ENCODE measurements at regions not wholly inside any gene's neighbourhood (a gene's known extent, or its start where the extent isn't known, plus 50 kb on each side); places are given as distances from the start of the nearest gene placed in this dataset.

DNA sequence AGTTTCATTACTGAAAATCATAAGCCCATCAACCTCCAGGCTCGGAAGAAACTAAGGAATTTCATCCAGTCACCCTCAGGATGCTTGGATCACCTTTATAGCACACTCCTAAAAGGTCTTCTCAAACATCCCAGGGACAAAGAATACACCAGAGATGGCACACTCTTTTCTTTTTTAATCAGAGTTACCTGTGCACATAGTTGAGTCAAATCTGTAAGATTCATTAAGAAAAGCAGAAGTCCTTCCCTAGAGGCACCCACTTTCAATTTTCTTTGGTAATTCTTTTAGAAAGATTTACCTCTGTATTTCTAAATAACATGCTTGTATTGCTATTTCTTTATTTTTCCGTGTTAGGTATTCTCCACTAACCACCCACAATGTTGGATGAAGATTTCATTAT is 50.6 kb upstream of the IL6 start:
- no peak for DNase-seq

DNA sequence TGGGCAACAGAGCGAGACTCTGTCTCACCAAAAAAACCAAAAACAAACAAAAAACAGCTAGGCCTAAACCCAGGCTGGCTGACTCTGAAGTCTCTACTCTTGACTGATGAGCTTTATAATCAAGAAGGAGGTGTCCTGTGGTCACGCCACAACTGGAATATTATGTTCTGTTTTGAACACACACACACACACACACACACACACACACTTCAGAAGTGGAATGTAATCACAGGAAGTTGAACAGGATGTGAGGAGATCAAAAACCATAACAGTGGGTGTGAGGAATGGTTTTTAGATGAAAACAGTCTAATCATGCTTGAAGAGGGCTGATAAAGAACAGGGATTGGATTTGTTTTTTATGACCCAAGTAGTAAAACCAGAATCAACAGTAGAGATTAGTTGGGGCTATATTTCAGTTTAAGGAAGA is 51.1 kb upstream of the IL6 start:
- peak in 1 of 2 experiments; percentile 9 for DNase-seq

DNA sequence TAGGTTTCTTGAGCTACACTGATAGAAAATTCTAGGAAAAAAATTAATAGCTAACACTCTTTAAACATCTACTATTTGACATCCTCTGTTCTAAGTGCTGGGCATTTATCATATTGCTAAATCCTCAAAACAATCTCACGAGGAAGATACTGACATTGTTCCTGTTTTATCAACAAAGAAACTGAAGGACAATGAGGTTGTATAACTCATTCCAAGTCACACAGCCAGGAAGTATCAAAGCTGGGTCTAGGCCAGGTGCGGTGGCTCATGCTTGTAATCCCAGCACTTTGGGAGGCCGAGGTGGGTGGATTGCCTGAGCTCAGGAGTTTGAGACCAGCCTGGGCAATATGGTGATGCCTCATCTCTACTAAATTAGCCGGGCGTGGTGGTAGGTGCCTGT is 51.6 kb upstream of the IL6 start:
- DNase-seq = no peak

DNA sequence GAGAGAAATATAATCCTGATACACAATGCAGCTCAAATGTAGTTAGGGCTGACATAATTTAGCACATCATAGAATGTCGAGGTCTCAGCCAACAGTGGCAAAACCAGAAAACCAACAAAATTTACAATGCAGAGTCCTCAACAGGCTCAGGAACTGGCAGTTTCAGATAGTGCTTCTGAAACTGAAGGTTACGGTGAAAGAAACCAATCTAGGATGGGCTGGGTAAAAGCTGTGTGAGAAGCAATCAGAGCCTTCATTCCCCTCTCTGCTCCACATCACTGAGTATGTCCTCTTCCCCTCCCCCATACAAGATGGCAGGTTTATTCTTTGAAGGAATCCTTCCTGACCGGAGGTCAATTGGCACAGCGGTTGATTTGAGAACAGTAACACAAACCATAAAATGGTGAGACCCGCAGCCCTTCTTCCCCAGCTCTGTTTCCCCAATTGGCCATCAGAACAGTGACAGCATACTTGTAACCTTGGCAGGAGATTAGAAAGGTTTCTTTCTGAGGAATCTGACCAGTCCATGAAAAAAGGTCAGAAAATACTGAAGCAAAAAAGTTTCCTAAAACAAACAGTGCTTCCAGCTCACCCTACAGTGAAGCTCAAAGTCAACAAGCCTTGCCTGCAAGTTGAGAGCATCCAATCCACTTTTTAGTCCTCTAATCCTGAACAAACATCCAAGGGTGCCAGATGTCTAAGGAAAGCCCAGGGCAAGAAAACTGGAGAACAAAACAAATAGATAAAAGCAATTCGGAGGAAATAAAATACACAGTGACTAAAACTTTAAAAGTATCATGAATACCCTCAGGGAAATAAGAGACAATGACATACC is 53.9 kb upstream of the IL6 start:
- DNase-seq = no peak

DNA sequence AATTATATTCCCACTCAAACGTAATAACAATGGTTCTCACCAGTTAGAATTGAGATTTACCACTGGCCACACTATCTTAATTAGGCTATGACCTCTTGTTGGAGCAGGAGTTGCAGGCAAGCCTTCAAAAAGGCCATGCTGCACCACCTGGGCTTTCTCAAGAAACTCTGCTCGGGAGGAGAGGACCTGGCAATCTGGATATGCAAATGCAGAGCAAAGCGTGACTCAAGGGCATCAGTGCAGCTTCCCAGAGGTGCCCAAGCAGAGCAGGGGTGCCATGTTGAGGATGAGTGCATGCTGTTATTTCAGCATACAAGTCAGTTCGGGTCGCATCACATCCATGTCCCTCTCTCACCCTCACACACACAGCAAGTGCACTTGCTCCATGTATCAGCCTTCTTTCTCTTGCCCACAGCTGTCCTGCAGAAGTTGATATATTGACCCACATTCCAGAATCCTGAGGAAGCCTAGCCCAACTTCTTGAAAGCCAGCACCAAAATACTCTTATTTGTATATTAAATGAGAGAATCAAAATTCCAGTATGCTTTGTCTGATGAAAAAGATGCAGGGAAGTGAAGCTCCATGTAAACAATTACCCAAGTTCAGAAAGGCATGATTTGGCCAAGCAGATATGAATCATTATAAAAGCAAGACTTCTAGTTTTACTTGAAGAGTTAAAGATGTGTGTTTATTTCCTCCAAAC is 55.7 kb upstream of the IL6 start:
- no peak for DNase-seq

DNA sequence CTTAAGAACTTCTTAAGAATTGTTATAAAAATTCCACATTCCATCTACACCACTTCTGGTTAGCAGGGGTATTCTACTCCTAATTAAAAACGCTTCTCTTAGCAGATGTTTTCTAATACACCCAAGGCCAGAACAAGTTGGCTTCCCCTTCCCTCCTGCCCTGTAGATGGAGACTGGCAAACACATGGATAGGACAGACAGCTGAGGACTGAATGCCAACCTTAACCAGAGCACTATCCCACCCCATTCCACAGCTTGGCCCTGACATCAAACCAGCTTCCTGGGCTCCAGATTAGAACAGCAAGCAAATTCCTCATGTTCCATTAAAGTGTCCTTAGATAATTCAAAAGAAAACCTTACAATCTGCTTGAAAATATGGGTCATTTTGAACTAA is 56.6 kb upstream of the IL6 start:
- no peak for DNase-seq

DNA sequence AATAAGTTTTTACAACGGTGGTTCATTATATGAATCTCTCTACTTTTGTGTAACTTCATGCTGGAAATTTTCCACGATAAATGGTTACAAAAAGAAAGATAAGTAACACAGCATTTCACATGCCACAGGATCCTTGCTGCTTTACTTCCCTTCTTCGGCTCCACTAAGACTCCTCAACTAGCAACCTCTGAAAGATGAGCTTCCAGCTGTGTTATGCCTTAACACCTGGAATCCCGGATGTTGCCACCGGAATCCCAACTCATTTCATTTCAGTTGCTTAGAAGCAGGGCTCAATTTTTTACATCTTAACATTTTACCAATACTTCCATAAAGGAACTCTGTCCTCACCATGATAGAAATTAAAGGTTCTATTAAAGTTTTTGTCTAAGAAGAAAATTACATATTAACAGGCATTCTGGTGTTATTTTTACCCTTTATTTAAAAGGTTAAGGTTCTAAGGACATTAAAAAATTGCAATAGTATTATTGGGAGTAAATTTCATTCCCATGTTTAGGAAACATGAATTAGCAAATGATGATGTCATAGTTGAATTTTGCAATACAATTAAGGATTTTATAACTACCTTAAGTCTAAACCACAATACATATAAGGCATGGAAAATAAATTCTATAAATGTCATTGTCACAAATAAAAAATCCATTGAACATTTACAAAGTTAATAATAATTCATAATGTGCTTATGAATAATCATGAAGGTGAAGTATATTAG is 57.1 kb upstream of the IL6 start:
- no peak for DNase-seq

DNA sequence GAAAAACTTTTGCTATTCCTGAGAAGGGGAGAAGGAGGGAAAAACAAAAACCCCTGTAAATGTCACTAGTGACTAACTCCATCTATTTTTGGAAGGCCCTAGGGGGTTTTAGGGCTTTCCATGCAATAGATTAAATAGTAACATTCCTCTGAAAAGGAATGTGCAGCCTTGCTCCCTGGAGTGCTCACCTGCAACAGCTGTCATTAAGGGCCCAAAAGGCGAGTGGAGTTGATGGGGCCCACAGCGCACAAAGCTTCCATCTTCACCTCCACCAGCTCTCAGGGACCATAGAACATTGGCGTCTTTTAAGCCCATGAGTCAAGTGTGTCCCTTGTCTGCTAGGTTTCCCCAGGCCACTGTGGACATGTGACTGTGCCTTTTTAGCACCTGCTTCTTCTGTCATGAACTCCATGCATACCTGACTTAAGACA is 58.0 kb upstream of the IL6 start:
- no peak for DNase-seq

DNA sequence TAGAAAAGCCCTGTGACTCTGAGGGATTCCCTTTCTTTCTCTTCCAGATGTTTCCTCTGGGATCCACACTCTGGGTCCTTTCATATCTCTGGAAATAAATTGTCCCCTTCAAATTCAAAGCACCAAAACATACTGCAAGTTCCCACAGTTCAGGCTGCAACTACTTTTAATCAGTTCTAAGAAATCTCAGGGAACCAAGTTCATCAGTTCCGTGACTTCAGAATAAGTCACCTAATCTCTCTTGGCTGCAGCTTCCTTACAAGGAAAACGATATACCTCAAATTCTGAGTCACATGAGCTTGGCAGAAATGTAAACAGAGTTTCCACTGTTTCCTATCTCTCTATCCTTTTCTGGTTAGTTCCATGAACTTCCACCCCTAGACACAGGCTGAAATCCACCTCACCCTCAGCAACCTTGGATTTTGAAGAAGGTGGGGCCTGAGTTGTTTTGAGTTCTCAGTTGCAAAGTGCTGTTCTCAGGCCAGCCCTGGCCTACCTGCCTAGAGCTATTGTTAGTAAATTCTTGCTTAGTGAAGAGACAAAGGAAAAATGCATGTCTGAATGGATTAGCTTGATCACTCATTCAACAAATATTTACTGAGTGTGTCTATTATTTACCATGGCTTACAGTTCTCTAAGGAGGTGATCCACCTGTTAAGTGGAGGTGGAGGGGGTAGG is 59.3 kb upstream of the IL6 start:
- DNase-seq = no peak

DNA sequence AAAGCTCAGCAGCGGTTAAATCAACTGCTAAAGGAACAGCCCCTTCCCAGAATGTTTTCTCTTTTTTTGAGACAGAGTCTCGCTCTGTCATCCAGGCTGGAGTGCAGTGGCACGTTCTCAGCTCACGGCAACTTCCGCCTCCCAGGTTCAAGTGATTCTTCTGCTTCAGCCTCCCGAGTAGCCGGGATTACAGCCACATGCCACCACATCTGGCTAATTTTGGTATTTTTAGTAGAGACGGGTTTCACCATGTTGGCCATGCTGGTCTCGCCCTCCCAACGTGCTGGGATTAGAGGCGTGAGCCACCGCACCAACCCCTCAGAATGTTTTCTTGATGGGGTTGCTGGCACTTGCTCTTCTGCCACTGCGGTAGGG is 59.8 kb upstream of the IL6 start:
- DNase-seq = no peak

DNA sequence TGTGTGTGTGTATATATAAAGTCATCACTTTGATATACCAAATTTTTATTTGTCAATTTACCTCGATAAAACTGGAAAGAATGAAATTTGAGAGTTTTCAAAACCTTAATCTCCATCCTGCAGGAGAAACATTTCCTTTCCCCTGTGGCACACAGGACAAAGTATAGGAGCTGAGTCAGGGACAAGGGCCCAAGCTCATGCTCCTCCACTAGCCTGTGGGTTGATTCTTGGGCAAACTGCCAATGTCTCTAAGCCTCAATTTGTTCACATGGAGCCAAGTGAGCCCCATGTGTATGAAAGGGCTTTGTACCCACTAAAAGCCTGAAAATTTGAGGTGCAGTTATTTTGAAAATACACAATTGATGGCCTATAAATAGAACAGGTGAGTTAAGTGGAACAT is 60.3 kb upstream of the IL6 start:
- no peak for DNase-seq

DNA sequence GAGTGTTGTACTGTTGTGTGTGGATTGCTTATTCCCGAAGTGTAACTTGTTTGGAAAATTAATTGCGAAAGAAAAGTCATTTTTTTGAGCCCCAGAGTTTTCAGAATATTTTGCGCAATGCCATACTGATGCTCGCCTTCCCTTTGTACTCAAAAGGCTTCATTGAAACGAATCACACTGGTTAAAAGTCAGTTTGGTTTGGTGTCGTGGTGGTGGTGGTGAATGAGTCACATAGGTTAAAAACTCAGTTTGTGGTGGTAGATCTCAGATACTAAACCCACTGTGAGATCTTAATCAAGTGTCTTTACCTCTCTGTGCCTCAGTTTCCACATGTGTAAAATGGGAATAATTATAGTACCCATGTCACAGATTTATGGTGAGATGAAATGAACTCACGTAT is 61.1 kb upstream of the IL6 start:
- no peak for DNase-seq

DNA sequence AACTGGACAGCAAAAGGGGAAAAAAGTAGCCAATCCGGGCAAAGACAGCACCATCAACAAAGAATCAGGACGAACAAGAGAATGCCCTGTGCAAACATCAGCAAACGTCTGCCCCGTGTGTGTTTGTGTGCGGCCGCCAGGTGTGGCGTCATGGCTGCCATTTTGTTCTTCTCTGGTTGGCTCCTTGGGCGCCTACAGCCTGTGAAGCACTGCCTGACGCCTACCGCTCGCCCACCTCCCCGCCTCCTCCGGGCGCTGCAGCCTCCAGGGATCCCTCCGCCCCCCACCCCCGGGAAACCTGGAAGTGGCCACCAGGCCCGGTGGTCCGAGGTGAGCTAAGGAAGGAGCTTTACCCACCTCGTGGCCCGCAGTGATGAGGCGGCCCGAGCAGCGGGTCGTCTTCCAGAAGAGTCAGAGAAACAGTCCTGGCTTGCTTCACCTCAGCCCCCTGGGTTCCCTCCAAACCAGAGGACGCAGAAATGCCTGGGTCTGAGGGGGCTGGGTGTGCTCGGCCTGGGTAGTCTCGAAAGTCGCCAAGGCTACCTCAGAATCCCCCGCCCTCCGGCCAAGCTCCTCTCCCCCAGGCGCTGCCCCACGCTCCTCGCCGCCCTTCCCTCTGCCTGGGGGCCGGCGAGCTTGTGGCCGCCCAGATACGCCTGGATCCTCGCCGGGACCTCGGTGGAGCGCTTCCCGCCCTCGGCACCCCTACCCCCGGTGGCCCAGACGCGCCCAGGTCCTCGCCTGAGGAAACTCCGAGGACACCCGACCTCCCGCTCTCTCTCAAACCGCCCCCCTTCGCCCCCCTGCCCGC is 61.8 kb upstream of the IL6 start:
- DNase-seq = no peak

DNA sequence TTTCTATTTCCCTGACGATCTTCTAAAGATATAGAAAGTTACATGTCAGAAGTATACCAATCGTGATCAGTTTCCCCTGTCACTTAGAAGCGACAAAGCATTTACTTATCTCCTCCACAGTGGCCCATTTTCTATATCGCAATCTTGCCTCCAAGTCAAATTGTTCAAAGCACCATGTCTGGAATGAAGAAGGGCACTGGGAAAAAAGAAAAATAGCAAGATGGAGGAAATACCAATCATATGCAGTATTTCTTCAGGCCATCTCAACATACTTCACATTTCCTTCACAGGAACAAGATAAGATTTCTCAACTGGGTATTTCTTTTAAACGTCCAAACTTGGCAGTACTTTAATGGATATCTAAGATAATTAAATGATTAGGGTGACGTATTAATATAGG is 63.3 kb upstream of the IL6 start:
- DNase-seq = no peak

DNA sequence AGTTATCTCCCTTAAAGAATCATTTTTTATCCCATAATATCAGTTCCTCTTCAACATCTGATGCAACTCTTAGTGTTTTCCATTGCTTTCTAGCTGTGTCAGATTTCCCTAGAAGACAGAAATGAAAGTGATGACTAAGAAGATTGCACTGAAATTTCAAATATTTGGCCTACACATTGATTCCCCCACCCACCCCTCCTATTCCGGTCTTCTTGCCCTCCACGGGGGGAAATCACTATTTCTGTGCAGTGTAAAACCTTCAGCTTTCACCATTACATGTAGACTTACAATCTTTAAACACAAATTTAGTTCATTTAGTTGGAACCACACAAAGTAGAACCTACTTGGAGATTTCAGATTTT is 63.7 kb upstream of the IL6 start:
- no peak for DNase-seq

DNA sequence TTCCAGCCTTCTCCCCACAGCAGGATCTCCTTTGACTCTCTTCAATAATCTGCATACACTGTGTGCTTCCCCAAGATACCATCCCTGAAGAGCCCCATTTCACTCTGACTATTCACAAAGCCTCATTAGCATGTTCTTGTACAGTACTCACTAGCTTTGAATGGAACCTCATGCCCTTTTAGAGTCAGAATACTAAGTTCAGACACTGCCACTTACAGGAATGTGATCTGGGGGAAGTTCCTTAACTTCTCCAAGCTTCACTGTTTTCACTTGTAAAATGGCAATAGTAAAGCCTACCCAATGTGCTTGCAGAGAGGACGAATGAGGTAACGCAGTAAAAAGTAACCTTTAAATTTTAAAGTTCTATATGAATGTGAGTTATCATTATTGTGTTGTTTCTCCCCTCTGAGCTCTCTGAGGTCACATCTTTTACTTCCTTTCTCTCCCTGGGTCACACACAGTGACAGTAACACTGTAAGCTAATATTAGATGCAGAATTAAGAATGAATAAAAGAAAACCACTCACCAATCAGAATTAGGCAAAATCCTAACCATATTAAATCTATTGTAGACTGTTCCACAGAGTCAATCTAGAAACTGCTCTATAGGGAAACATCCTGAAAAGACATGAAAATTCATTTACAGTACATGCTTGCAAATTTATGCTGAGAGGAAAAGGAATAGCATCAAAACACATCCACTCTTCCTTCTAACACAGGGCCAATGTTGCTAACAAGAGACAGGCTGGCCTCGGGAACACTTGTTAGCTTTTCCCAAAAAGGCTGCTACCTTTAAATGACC is 64.2 kb upstream of the IL6 start:
- DNase-seq = no peak

DNA sequence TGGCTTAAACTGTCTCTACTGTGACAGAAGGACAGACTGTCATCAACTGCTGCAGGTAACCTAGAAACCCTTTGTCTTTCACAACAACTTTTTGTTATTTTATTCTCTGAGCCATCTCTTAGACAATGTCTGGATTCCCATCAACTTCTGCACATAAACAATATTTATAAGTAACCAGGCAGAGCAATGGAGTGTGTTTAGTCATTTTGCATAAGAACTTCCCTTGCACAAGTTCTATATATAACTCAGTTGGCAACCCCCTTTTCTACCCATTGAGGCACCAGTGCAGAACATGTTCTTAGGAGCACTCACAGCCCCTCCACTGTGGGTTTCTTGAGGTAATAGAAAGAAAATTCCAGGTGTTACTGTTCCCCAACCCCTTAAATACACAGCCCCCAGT is 65.0 kb upstream of the IL6 start:
- no peak for DNase-seq

DNA sequence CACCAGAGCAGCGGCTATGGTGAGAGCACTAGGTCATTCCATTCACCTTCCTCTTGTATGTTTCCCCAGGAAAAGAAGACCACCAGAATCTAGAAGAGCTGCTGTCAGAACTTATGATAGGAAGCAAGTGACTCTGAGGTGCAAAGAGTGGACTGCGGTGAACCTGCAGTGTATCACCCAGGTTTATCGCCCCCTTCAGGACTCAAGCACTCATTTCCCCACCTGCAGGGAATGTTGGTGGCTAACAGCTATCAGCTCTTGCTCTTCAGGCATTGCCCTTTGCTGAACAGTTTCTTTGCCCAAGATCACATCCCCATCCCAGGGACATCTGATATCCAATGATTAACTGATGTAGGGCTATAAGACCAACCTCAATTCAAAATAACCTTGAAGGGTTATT is 66.3 kb upstream of the IL6 start:
- no peak for DNase-seq

DNA sequence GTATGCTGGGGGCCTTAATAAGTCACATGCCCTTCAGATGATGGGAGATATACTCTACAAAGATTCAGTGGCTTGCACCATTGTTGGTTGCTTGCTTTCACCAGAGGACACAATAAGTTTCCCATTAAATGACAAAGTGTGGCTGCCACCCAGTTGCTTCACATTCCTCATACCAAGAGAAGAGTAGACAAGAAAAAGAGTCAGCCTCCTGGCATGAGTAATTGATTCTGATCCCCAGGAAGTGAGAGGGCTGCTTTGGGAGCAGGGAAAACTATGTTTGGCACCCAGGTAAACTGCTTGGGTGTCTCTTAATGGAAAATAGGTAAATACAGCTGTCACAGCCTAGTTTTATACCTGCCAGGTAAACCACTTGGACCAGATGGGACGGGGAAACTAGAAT is 66.7 kb upstream of the IL6 start:
- DNase-seq = no peak

DNA sequence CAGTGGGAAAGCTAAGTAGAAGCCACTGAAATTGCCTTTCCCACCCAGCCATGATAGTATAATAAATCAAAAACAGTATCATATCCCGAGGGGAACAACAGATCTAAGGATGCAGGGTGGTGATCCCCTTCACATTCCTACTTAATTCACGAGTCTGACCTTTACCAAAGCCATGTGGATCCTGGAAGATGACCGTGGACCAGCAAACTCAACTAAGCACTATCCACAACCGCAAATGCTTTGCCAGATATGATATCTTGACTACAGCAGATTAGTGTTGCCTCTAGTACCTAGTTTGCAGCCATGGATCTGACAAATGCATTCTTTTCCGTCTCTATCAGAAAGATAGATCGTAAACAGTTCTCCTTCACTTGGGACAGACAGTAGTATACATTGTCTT is 67.3 kb upstream of the IL6 start:
- no peak for DNase-seq

DNA sequence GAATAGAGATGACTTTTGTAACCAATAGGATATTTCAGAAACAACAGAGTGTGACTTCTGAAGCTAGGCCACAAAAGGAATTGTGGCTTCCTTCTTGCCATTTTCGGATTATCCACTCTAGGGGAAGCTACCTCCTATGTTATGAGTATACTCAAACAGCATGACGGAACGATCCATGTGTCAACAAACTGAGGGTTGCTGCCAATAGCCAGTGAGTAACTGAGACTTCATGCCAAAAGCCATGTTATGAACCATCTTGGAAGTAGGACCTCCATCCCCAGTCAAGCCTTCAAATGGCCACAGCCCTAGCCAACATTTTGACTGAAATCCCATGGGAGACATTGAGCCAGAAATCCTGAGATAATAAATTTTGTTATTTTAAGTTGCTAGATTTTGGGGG is 69.0 kb upstream of the IL6 start:
- DNase-seq = no peak

DNA sequence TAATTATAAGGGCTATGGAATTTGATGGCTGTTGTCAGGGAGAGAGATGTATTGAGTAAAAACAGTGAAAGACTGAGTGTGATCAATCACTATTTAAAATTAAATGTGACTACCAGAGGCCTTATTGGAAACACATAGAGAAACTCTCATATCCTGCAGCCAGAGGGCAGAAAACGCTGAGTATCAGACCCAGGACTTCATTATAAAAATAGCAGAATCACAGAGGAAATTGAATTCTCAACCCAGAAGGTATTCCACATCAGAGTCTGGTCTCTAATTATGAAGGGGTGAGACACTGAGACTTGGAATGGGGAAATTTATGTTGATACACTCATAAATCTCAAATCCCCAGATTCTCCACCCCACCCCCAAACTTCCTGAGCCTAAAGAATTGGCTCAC is 69.5 kb upstream of the IL6 start:
- DNase-seq = no peak
